H9 (cell line): ENCODE measurements at regions not wholly inside any gene's neighbourhood (a gene's known extent, or its start where the extent isn't known, plus 50 kb on each side); places are given as distances from the start of the nearest gene placed in this dataset.

ENCODE experiments used
- DNase-seq: peaks from one replicate; pipeline ENCODE4 v3.0.0-alpha.2; 2017
- H2AFZ ChIP-seq: one replicate; pipeline ENCODE4 v1.6.1; 2013; ENCODE audit warnings: mild to moderate bottlenecking, low read length, control low read depth, moderate library complexity
- H2AK5ac ChIP-seq: 2 replicates; pipeline ENCODE4 v1.6.1; 2013; ENCODE audit warnings: low read length, control low read depth, mixed read lengths; ENCODE audit not compliant: insufficient read length
- H2BK120ac ChIP-seq: one replicate; pipeline ENCODE4 v1.6.1; 2013; ENCODE audit warnings: low read depth, mild to moderate bottlenecking, low read length, control low read depth, inconsistent platforms; ENCODE audit not compliant: poor library complexity, severe bottlenecking
- H2BK12ac ChIP-seq: 2 replicates; pipeline ENCODE4 v1.6.1; 2013; ENCODE audit warnings: low read length, control low read depth, mixed read lengths, low read depth; ENCODE audit not compliant: insufficient read length
- H2BK15ac ChIP-seq: 2 replicates; pipeline ENCODE4 v1.6.1; 2013; ENCODE audit warnings: low read depth, low read length, control low read depth
- H2BK20ac ChIP-seq: one replicate; pipeline ENCODE4 v1.6.1; 2013; ENCODE audit warnings: low read depth, mild to moderate bottlenecking, low read length, control low read depth, inconsistent platforms; ENCODE audit not compliant: poor library complexity, severe bottlenecking
- H2BK5ac ChIP-seq: 2 replicates; pipeline ENCODE4 v1.6.1; 2013; ENCODE audit warnings: low read length, control low read depth, mixed read lengths; ENCODE audit not compliant: insufficient read length
- H3K14ac ChIP-seq: 2 replicates; pipeline ENCODE4 v1.6.1; 2013; ENCODE audit warnings: low read length, control low read depth; ENCODE audit not compliant: insufficient read depth
- H3K18ac ChIP-seq: 2 replicates; pipeline ENCODE4 v1.6.1; 2013; ENCODE audit warnings: low read depth, mild to moderate bottlenecking, mixed read lengths, low read length, control low read depth; ENCODE audit not compliant: insufficient read length
- H3K23ac ChIP-seq: 2 replicates; pipeline ENCODE4 v1.6.1; 2013; ENCODE audit warnings: low read length, control low read depth, mixed read lengths, low read depth; ENCODE audit not compliant: insufficient read length
- H3K23me2 ChIP-seq: 2 replicates; pipeline ENCODE4 v1.6.1; 2013; ENCODE audit warnings: low read depth, mild to moderate bottlenecking, mixed read lengths, low read length, control low read depth; ENCODE audit not compliant: insufficient read length, poor library complexity, severe bottlenecking
- H3K27ac ChIP-seq: 2 replicates; pipeline ENCODE4 v1.5.1; 2013; ENCODE audit warnings: low read length, control low read depth, mixed read lengths, low read depth; ENCODE audit not compliant: insufficient read length
- H3K27me3 ChIP-seq: 2 replicates; pipeline ENCODE4 v1.6.1; 2013; ENCODE audit warnings: low read length, control low read depth, inconsistent platforms; ENCODE audit not compliant: insufficient read depth
- H3K4ac ChIP-seq: 2 replicates; pipeline ENCODE4 v1.6.1; 2013; ENCODE audit warnings: low read depth, mild to moderate bottlenecking, control low read depth, inconsistent platforms, low read length, moderate library complexity
- H3K4me1 ChIP-seq: 2 replicates; pipeline ENCODE4 v1.6.1; 2013; ENCODE audit warnings: low read length, control low read depth, inconsistent platforms; ENCODE audit not compliant: insufficient read depth
- H3K4me2 ChIP-seq: 2 replicates; pipeline ENCODE4 v1.6.1; 2013; ENCODE audit warnings: low read length, control low read depth, mixed read lengths; ENCODE audit not compliant: insufficient read length, insufficient read depth
- H3K56ac ChIP-seq: 2 replicates; pipeline ENCODE4 v1.6.1; 2013; ENCODE audit warnings: low read depth, mild to moderate bottlenecking, mixed read lengths, low read length, control low read depth; ENCODE audit not compliant: insufficient read length
- H3K79me1 ChIP-seq: 2 replicates; pipeline ENCODE4 v1.6.1; 2013; ENCODE audit warnings: low read depth, mild to moderate bottlenecking, moderate library complexity, low read length, control low read depth, inconsistent platforms; ENCODE audit not compliant: insufficient read depth, poor library complexity, severe bottlenecking
- H3K79me2 ChIP-seq: 2 replicates; pipeline ENCODE4 v1.6.1; 2013; ENCODE audit warnings: low read length, control low read depth, inconsistent platforms; ENCODE audit not compliant: insufficient read depth
- H3K9ac ChIP-seq: 2 replicates; pipeline ENCODE4 v1.6.1; 2013; ENCODE audit warnings: low read length, control low read depth, mixed read lengths; ENCODE audit not compliant: insufficient read length; ENCODE audit errors: extremely low read depth
- H3K9me3 ChIP-seq: one replicate; pipeline ENCODE4 v1.6.1; 2013; ENCODE audit warnings: low read depth, low read length, inconsistent platforms; ENCODE audit not compliant: control insufficient read depth
- H3T11ph ChIP-seq: one replicate; pipeline ENCODE4 v1.6.1; 2013; ENCODE audit warnings: mild to moderate bottlenecking, low read length, control low read depth, inconsistent platforms
- H4K20me1 ChIP-seq: one replicate; pipeline ENCODE4 v1.6.1; 2013; ENCODE audit not compliant: control insufficient read depth, insufficient read length, insufficient read depth
- H4K5ac ChIP-seq: 2 replicates; pipeline ENCODE4 v1.6.1; 2013; ENCODE audit warnings: low read depth, mild to moderate bottlenecking, mixed read lengths, low read length, control low read depth; ENCODE audit not compliant: insufficient read length
- H4K8ac ChIP-seq: replicated peaks from 2 replicates; pipeline ENCODE4 v1.6.1; 2013; ENCODE audit warnings: low read length, control low read depth, mixed read lengths, low read depth; ENCODE audit not compliant: insufficient read length
- H4K91ac ChIP-seq: 2 replicates; pipeline ENCODE4 v1.6.1; 2013; ENCODE audit warnings: low read depth, mild to moderate bottlenecking, moderate library complexity, mixed read lengths, low read length, control low read depth; ENCODE audit not compliant: insufficient read length
- H3K27ac Mint-ChIP-seq, 3 experiments: 2 replicates in 2 of 3; 3 replicates in 1 of 3; pipeline ENCODE4 v1.8.0; 2020 to 2021; ENCODE audit warnings: mixed read lengths in 3 of 3, mild to moderate bottlenecking in 1 of 3, moderate library complexity in 1 of 3
- H3K27me3 Mint-ChIP-seq: 2 replicates; pipeline ENCODE4 v1.8.0; 2021; ENCODE audit warnings: low read depth, mild to moderate bottlenecking, moderate library complexity, mixed read lengths
- H3K36me3 Mint-ChIP-seq, 3 experiments: 2 replicates in 2 of 3; 3 replicates in 1 of 3; pipeline ENCODE4 v1.8.0; 2020 to 2021; ENCODE audit warnings: low read depth in 3 of 3, mixed read lengths in 3 of 3; ENCODE audit not compliant: insufficient read depth in 1 of 3
- H3K4me1 Mint-ChIP-seq, 2 experiments: 2 replicates each; pipeline ENCODE4 v1.8.0; 2020; ENCODE audit warnings: mixed read lengths in 2 of 2
- H3K4me3 Mint-ChIP-seq, 2 experiments: 2 replicates in 1 of 2; 3 replicates in 1 of 2; pipeline ENCODE4 v1.8.0; 2020 to 2021; ENCODE audit warnings: mild to moderate bottlenecking in 2 of 2, mixed read lengths in 2 of 2, moderate library complexity in 1 of 2
- H3K9me3 Mint-ChIP-seq, 2 experiments: 2 replicates in 1 of 2; 3 replicates in 1 of 2; pipeline ENCODE4 v1.8.0; 2020; ENCODE audit warnings: mild to moderate bottlenecking in 2 of 2, mixed read lengths in 2 of 2, moderate library complexity in 1 of 2
- CTCF ChIP-seq: fragments of 200-600 bp; sonication (generic); conservative IDR thresholded peaks from 3 replicates; pipeline ENCODE4 v1.8.0; 2021; ENCODE audit warnings: antibody characterized with exemption, mild to moderate bottlenecking
- WGBS: extraction: QIAGEN DNeasy Blood & Tissue Kit; methylation state at CpG from one replicate; pipeline ENCODE4 v1.1.7; 2013; ENCODE audit warnings: missing lambda C conversion rate, low lambda C conversion rate, mixed read lengths; ENCODE audit not compliant: insufficient read length; ENCODE audit errors: extremely low coverage; 5-methylcytosine and 5-hydroxymethylcytosine counted together

- Histone ChIP-seq H4K91ac (no peak overlapping the region), H3K56ac (no peak overlapping the region), H3K27me3 (no peaks in the 10 kb centered on the region), H3K27ac (no peak overlapping the region), H3K14ac (no peak overlapping the region), H4K20me1 (no peaks in the 10 kb centered on the region), H3K79me1 (no peaks in the 10 kb centered on the region), H3K18ac (no peak overlapping the region), H4K8ac (no peak overlapping the region), H3K23me2 (no peaks in the 10 kb centered on the region), H3T11ph (no peak overlapping the region), H2AFZ (no peak overlapping the region), H3K4ac (no peak overlapping the region), H3K4me2 (no peak overlapping the region), H2BK15ac (no peak overlapping the region), H3K23ac (no peak overlapping the region), H2BK5ac (no peak overlapping the region), H2AK5ac (no peak overlapping the region), H2BK20ac (no peak overlapping the region), H3K79me2 (peaks cover 2% of the 10 kb centered on the region; the same call in 1 of the 2 replicates), H2BK12ac (no peak overlapping the region), H2BK120ac (no peak overlapping the region), H3K9ac (no peak overlapping the region), H3K9me3 (no peaks in the 10 kb centered on the region), H4K5ac (no peak overlapping the region), H3K4me1 (no peaks in the 10 kb centered on the region; the same call in 1 of the 2 replicates)
- WGBS, result no CpG with 5 or more reads among the region's 5 CpGs
- no peak for DNase-seq
- Mint-ChIP-seq H3K4me3 (no peak overlapping the region), H3K9me3 (no peaks in the 10 kb centered on the region), H3K4me1 (peaks cover 18 to 31% of the 10 kb centered on the region in 2 experiments), H3K27ac (no peak overlapping the region), H3K36me3 (peaks cover 14 to 20% (median 16%) of the 10 kb centered on the region in 3 experiments), H3K27me3 (no peaks in the 10 kb centered on the region)
- no peak for TF ChIP-seq CTCF
These were observed 114.9 kb downstream of the GLI2 start for GRCh38 chr2:120850551-120850950.
